Fibroblast of lung (primary cell): ENCODE measurements at regions not wholly inside any gene's neighbourhood (a gene's known extent, or its start where the extent isn't known, plus 50 kb on each side); places are given as distances from the start of the nearest gene placed in this dataset.

ENCODE experiments used
- DNase-seq, 2 donors: peaks; one replicate each; pipeline versions ENCODE4 v3.0.0 to v3.0.0-alpha.2; 2010; ENCODE audit warnings: low read depth in 2 of 2
- H2AFZ ChIP-seq: 2 replicates; pipeline ENCODE4 v1.5.1; 2012; ENCODE audit warnings: low read length, control low read depth, inconsistent platforms
- H3K27ac ChIP-seq: 2 replicates; pipeline ENCODE4 v1.5.1; 2011; ENCODE audit warnings: low read length, control low read depth; ENCODE audit not compliant: insufficient read depth
- H3K27me3 ChIP-seq: 2 replicates; pipeline ENCODE4 v1.5.1; 2011; ENCODE audit warnings: mild to moderate bottlenecking, low read length; ENCODE audit not compliant: control insufficient read depth, insufficient read depth
- H3K36me3 ChIP-seq: 2 replicates; pipeline ENCODE4 v1.5.1; 2011; ENCODE audit warnings: low read length; ENCODE audit not compliant: control insufficient read depth, insufficient read depth
- H3K4me1 ChIP-seq: 2 replicates; pipeline ENCODE4 v1.5.1; 2011; ENCODE audit warnings: low read length; ENCODE audit not compliant: control insufficient read depth, insufficient read depth; ENCODE audit errors: extremely low read depth
- H3K4me2 ChIP-seq: 2 replicates; pipeline ENCODE4 v1.5.1; 2011; ENCODE audit warnings: low read length, control low read depth; ENCODE audit not compliant: insufficient read depth; ENCODE audit errors: extremely low read depth
- H3K4me3 ChIP-seq, 4 experiments: fragments of 200-600 bp in 1 of 4; sonication (generic) in 1 of 4; replicated peaks in 1 of 4; 2 replicates each; pipeline ENCODE4 v1.5.1; 2011 to 2016; ENCODE audit warnings: low read length in 4 of 4, low read depth in 3 of 4, mild to moderate bottlenecking in 3 of 4, control low read depth in 2 of 4, inconsistent platforms in 1 of 4, mixed read lengths in 1 of 4; ENCODE audit not compliant: insufficient read depth in 1 of 4; ENCODE audit errors: control extremely low read depth in 1 of 4
- H3K79me2 ChIP-seq: 2 replicates; pipeline ENCODE4 v1.5.1; 2012; ENCODE audit warnings: mild to moderate bottlenecking, low read length, inconsistent platforms; ENCODE audit not compliant: control insufficient read depth, insufficient read depth
- H3K9ac ChIP-seq: 2 replicates; pipeline ENCODE4 v1.5.1; 2011; ENCODE audit warnings: mild to moderate bottlenecking, low read length, control low read depth; ENCODE audit not compliant: insufficient read depth
- H3K9me3 ChIP-seq: 2 replicates; pipeline ENCODE4 v1.5.1; 2012; ENCODE audit warnings: low read depth, low read length; ENCODE audit not compliant: control insufficient read depth, insufficient read depth
- H4K20me1 ChIP-seq: 2 replicates; pipeline ENCODE4 v1.5.1; 2011; ENCODE audit warnings: low read length; ENCODE audit not compliant: control insufficient read depth, insufficient read depth; ENCODE audit errors: extremely low read depth
- CTCF ChIP-seq, 2 donors: IDR thresholded peaks in 1 of 2; conservative IDR thresholded peaks in 1 of 2; 1 replicate in 1 of 2; 2 replicates in 1 of 2; pipeline ENCODE4 v1.5.1; 2011 to 2012; ENCODE audit warnings: low read length in 2 of 2, control low read depth in 1 of 2, inconsistent platforms in 1 of 2, low read depth in 1 of 2, mild to moderate bottlenecking in 1 of 2
- EZH2 ChIP-seq: IDR thresholded peaks from 2 replicates; pipeline ENCODE4 v1.5.1; 2012; ENCODE audit warnings: low read length, control low read depth, mild to moderate bottlenecking; ENCODE audit errors: missing control alignments

- no peaks in the 10 kb centered on the region for H3K36me3 ChIP-seq
- no peaks in the 10 kb centered on the region for H3K9me3 ChIP-seq
- no peak overlapping the region for H3K4me2 ChIP-seq
- no peaks in the 10 kb centered on the region for H3K79me2 ChIP-seq
- no peak overlapping the region for H3K4me3 ChIP-seq
- H3K4me1 ChIP-seq: no peaks in the 10 kb centered on the region
- no peak overlapping the region for H3K27ac ChIP-seq
- no peaks in the 10 kb centered on the region for H3K27me3 ChIP-seq
- no peak for DNase-seq
- H4K20me1 ChIP-seq: no peaks in the 10 kb centered on the region
- H2AFZ ChIP-seq: no peak overlapping the region
- TF ChIP-seq CTCF (conservative IDR thresholded peaks at IDR 0.05 in 1 of 2, IDR thresholded peaks at IDR 0.05 in 1 of 2; ENCODE audit: low read depth in 1 of 2, low read length in 2 of 2) (no peak), EZH2 (no peak)
- no peak overlapping the region for H3K9ac ChIP-seq
These were observed 875.0 kb upstream of the IGFBP7 start for GRCh38 chr4:57985161-57985560.

- no peaks in the 10 kb centered on the region for H3K36me3 ChIP-seq
- no peak for DNase-seq
- H3K27me3 ChIP-seq: no peaks in the 10 kb centered on the region
- H3K9ac ChIP-seq: no peak overlapping the region
- no peaks in the 10 kb centered on the region for H3K4me1 ChIP-seq
- H2AFZ ChIP-seq: no peak overlapping the region
- H3K4me2 ChIP-seq: no peak overlapping the region
- H3K9me3 ChIP-seq: no peaks in the 10 kb centered on the region
- no peak overlapping the region for H3K27ac ChIP-seq
- H3K79me2 ChIP-seq: no peaks in the 10 kb centered on the region
- TF ChIP-seq CTCF (conservative IDR thresholded peaks at IDR 0.05 in 1 of 2, IDR thresholded peaks at IDR 0.05 in 1 of 2; ENCODE audit: low read depth in 1 of 2, low read length in 2 of 2) (no peak), EZH2 (no peak)
- H4K20me1 ChIP-seq: no peaks in the 10 kb centered on the region
- no peak overlapping the region for H3K4me3 ChIP-seq
These were observed 870.9 kb upstream of the IGFBP7 start for GRCh38 chr4:57981123-57981522.

- H3K9ac ChIP-seq: no peak overlapping the region
- H3K36me3 ChIP-seq: no peaks in the 10 kb centered on the region
- H3K4me3 ChIP-seq: no peak overlapping the region
These were observed 864.6 kb upstream of the IGFBP7 start for GRCh38 chr4:57974821-57975220.

More at GRCh38 chr4:57974821-57975220, 864.6 kb upstream of the IGFBP7 start:
- no peak overlapping the region for H2AFZ ChIP-seq
- no peak for DNase-seq
- H3K27me3 ChIP-seq: no peaks in the 10 kb centered on the region
- H3K4me2 ChIP-seq: no peak overlapping the region
- H3K27ac ChIP-seq: no peak overlapping the region
- no peaks in the 10 kb centered on the region for H4K20me1 ChIP-seq
- TF ChIP-seq CTCF (conservative IDR thresholded peaks at IDR 0.05 in 1 of 2, IDR thresholded peaks at IDR 0.05 in 1 of 2; ENCODE audit: low read depth in 1 of 2, low read length in 2 of 2) (no peak), EZH2 (no peak)
- H3K4me1 ChIP-seq: no peaks in the 10 kb centered on the region
- no peaks in the 10 kb centered on the region for H3K9me3 ChIP-seq
- H3K79me2 ChIP-seq: no peaks in the 10 kb centered on the region
